GM10248 (cell line): ENCODE measurements at regions not wholly inside any gene's neighbourhood (a gene's known extent, or its start where the extent isn't known, plus 50 kb on each side); places are given as distances from the start of the nearest gene placed in this dataset.
"Not testable (repeated sequence)": the region's sequence is repeated elsewhere in the genome, so short reads cannot be mapped to it uniquely, and the experiment has no call there.

Experiments
- CTCF ChIA-PET: fragments of 300-600 bp; sonication (Branson Sonifier 250); formaldehyde crosslinking; extraction: SDS; loops from one replicate; lab custom pipeline; 2021; ENCODE audit warnings: antibody characterized with exemption; lab: Yijun Ruan, JAX
- POLR2A ChIA-PET: fragments of 350-650 bp; sonication (Branson Sonifier 250); formaldehyde crosslinking; extraction: SDS; loops from one replicate; lab custom pipeline; 2020; ENCODE audit warnings: antibody characterized with exemption; lab: Yijun Ruan, JAX
- DNase-seq: peaks from one replicate; pipeline ENCODE4 v3.0.0; 2012; ENCODE audit errors: extremely low spot score
- CTCF ChIP-seq: IDR thresholded peaks from 2 replicates; pipeline ENCODE4 v1.5.1; 2012; ENCODE audit warnings: mild to moderate bottlenecking, low read depth; ENCODE audit errors: extremely low read depth, missing control alignments, control extremely low read depth

GRCh38 chr10:20396205-20396604 lies 500.9 kb downstream of the NEBL start:
- TF ChIP-seq CTCF, result no peak
- ChIA-PET POLR2A (no interaction called here), CTCF (no interaction called here)
- DNase-seq, result no peak

GRCh38 chr10:20391629-20392028 lies 505.5 kb downstream of the NEBL start:
- DNase-seq, result no peak
- TF ChIP-seq CTCF, result no peak
- POLR2A ChIA-PET, result no interaction called here
- CTCF ChIA-PET, result no interaction called here

GRCh38 chr10:20381761-20382160 lies 515.4 kb downstream of the NEBL start:
- CTCF ChIA-PET, result no interaction called here
- POLR2A ChIA-PET, result no interaction called here
- no peak for DNase-seq
- no peak for TF ChIP-seq CTCF

GRCh38 chr10:20380401-20380800 lies 516.7 kb downstream of the NEBL start:
- CTCF ChIA-PET, result no interaction called here

GRCh38 chr10:20372748-20373147 lies 524.4 kb downstream of the NEBL start:
- no peak for DNase-seq
- ChIA-PET CTCF (no interaction called here), POLR2A (no interaction called here)
- no peak for TF ChIP-seq CTCF

More at GRCh38 chr10:20380401-20380800, 516.7 kb downstream of the NEBL start:
- POLR2A ChIA-PET, result no interaction called here
- TF ChIP-seq CTCF, result no peak
- DNase-seq, result no peak

GRCh38 chr10:20370977-20371533 lies 526.1 kb downstream of the NEBL start:
- DNase-seq, CTCF ChIA-PET, POLR2A ChIA-PET: not testable (repeated sequence)

- no peak for DNase-seq
- CTCF ChIA-PET, result no interaction called here
- POLR2A ChIA-PET, result no interaction called here
- no peak for TF ChIP-seq CTCF
These were observed 527.0 kb downstream of the NEBL start for GRCh38 chr10:20369863-20370736.
